ENCODE measurements at regions not wholly inside any gene's neighbourhood (a gene's known extent, or its start where the extent isn't known, plus 50 kb on each side); places are given as distances from the start of the nearest gene placed in this dataset.

- H3K4me3 Mint-ChIP-seq (ENCODE audit: unreplicated experiment) = no peak overlapping the region
- no peak overlapping the region for H3K27ac Mint-ChIP-seq (ENCODE audit: unreplicated experiment)
- H3K9me3 Mint-ChIP-seq (ENCODE audit: low read depth) = peaks cover 4% of the 10 kb centered on the region
- H3K27me3 Mint-ChIP-seq (ENCODE audit: low read depth) = peaks cover 6% of the 10 kb centered on the region
- no peak for TF ChIP-seq CTCF (IDR thresholded peaks at IDR 0.05)
- no peak for DNase-seq (ENCODE audit: low spot score)
- no peaks in the 10 kb centered on the region for H3K36me3 Mint-ChIP-seq (ENCODE audit: low read depth)
- peaks cover 6% of the 10 kb centered on the region for H3K4me1 Mint-ChIP-seq (ENCODE audit: low read depth)
Measured at GRCh38 chr20:61139031-61139430, 113.0 kb upstream of the CDH4 start.

GRCh38 chr20:61140576-61140975 lies 111.5 kb upstream of the CDH4 start:
- Mint-ChIP-seq H3K36me3 (ENCODE audit: low read depth) (no peaks in the 10 kb centered on the region), H3K27ac (ENCODE audit: unreplicated experiment) (no peak overlapping the region), H3K9me3 (ENCODE audit: low read depth) (peaks cover 10% of the 10 kb centered on the region), H3K27me3 (ENCODE audit: low read depth) (peaks cover 7% of the 10 kb centered on the region), H3K4me1 (ENCODE audit: low read depth) (peaks cover 2% of the 10 kb centered on the region), H3K4me3 (ENCODE audit: unreplicated experiment) (no peak overlapping the region)
- no peak for TF ChIP-seq CTCF (IDR thresholded peaks at IDR 0.05)
- no peak for DNase-seq (ENCODE audit: low spot score)

- no peak overlapping the region for H3K27ac Mint-ChIP-seq (ENCODE audit: unreplicated experiment)
- H3K9me3 Mint-ChIP-seq (ENCODE audit: low read depth) = peaks cover 10% of the 10 kb centered on the region
- no peak overlapping the region for H3K4me3 Mint-ChIP-seq (ENCODE audit: unreplicated experiment)
- H3K4me1 Mint-ChIP-seq (ENCODE audit: low read depth) = no peaks in the 10 kb centered on the region
- no peaks in the 10 kb centered on the region for H3K36me3 Mint-ChIP-seq (ENCODE audit: low read depth)
- DNase-seq (ENCODE audit: low spot score) = no peak
- no peak for TF ChIP-seq CTCF (IDR thresholded peaks at IDR 0.05)
- H3K27me3 Mint-ChIP-seq (ENCODE audit: low read depth) = peaks cover 8% of the 10 kb centered on the region
Measured at GRCh38 chr20:61146023-61146422, 106.0 kb upstream of the CDH4 start.

GRCh38 chr20:61149636-61150035 lies 102.4 kb upstream of the CDH4 start:
- Mint-ChIP-seq H3K4me3 (ENCODE audit: unreplicated experiment) (no peak overlapping the region), H3K4me1 (ENCODE audit: low read depth) (no peaks in the 10 kb centered on the region), H3K27ac (ENCODE audit: unreplicated experiment) (no peak overlapping the region), H3K9me3 (ENCODE audit: low read depth) (peaks cover 4% of the 10 kb centered on the region), H3K27me3 (ENCODE audit: low read depth) (peaks cover 5% of the 10 kb centered on the region), H3K36me3 (ENCODE audit: low read depth) (no peaks in the 10 kb centered on the region)
- TF ChIP-seq CTCF (IDR thresholded peaks at IDR 0.05) = no peak
- no peak for DNase-seq (ENCODE audit: low spot score)

- peaks cover 5% of the 10 kb centered on the region for H3K9me3 Mint-ChIP-seq (ENCODE audit: low read depth)
- no peak for TF ChIP-seq CTCF (IDR thresholded peaks at IDR 0.05)
- DNase-seq (ENCODE audit: low spot score) = no peak
- no peaks in the 10 kb centered on the region for H3K4me1 Mint-ChIP-seq (ENCODE audit: low read depth)
- H3K4me3 Mint-ChIP-seq (ENCODE audit: unreplicated experiment) = no peak overlapping the region
- peaks cover 2% of the 10 kb centered on the region for H3K27me3 Mint-ChIP-seq (ENCODE audit: low read depth)
- no peaks in the 10 kb centered on the region for H3K36me3 Mint-ChIP-seq (ENCODE audit: low read depth)
- no peak overlapping the region for H3K27ac Mint-ChIP-seq (ENCODE audit: unreplicated experiment)
Measured at GRCh38 chr20:61157301-61157700, 94.8 kb upstream of the CDH4 start.
